Heart right ventricle (tissue), 16 donors: ENCODE measurements at regions not wholly inside any gene's neighbourhood (a gene's known extent, or its start where the extent isn't known, plus 50 kb on each side); places are given as distances from the start of the nearest gene placed in this dataset.

Experiments
- ATAC-seq, 8 donors: fragments of 200-7000 bp; cut with Tn5 transposase; one replicate each; pipeline ENCODE4 v1.9.1; 2020; ENCODE audit warnings: mild to moderate bottlenecking in 8 of 8, moderate library complexity in 8 of 8, moderate number of reproducible peaks in 1 of 8
- DNase-seq, 2 donors: peaks; one replicate each; pipeline ENCODE4 v3.0.0-alpha.2; 2020
- H3K27ac ChIP-seq, 10 donors: fragments of 200-600 bp; sonication (generic) in 2 of 10; one replicate each; pipeline versions ENCODE4 v1.5.0 to v1.8.0; 2020 to 2022; ENCODE audit warnings: mild to moderate bottlenecking in 3 of 10
- H3K27me3 ChIP-seq, 7 donors: fragments of 200-600 bp; one replicate each; pipeline ENCODE4 v1.8.0; 2021 to 2022; ENCODE audit warnings: mild to moderate bottlenecking in 2 of 7
- H3K36me3 ChIP-seq, 9 donors: fragments of 200-600 bp; sonication (generic) in 1 of 9; one replicate each; pipeline versions ENCODE4 v1.5.0 to v1.8.0; 2020 to 2022; ENCODE audit warnings: mild to moderate bottlenecking in 2 of 9
- H3K4me1 ChIP-seq, 9 donors: fragments of 200-600 bp; sonication (generic) in 1 of 9; one replicate each; pipeline versions ENCODE4 v1.5.0 to v1.8.0; 2020 to 2022; ENCODE audit warnings: mild to moderate bottlenecking in 4 of 9
- H3K4me3 ChIP-seq, 10 donors: fragments of 200-600 bp; sonication (generic) in 2 of 10; one replicate each; pipeline versions ENCODE4 v1.5.0 to v1.8.0; 2020 to 2022; ENCODE audit warnings: mild to moderate bottlenecking in 7 of 10, moderate library complexity in 2 of 10
- H3K9me3 ChIP-seq, 11 donors: fragments of 200-600 bp in 10 of 11; sonication (generic) in 2 of 11; one replicate each; pipeline versions ENCODE4 v1.5.0 to v1.8.0; 2013 to 2022; ENCODE audit warnings: mild to moderate bottlenecking in 2 of 11, control low read depth in 1 of 11, moderate library complexity in 1 of 11
- WGBS, 2 donors: extraction: QIAGEN DNeasy Blood & Tissue Kit; methylation state at CpG; one replicate each; pipeline ENCODE4 v1.1.7; 2013; ENCODE audit warnings: inconsistent platforms in 1 of 2; 5-methylcytosine and 5-hydroxymethylcytosine counted together
- intact Hi-C, 10 donors: fragments of 100-400 bp; cut with DNase I; formaldehyde crosslinking; loops; one replicate each; pipeline versions ENCODE4 v1.11.1 to v1.14.2; 2022
- TF ChIP-seq, protein P1 (sequence below), 9 donors: fragments of 200-600 bp; sonication (generic) in 2 of 9; IDR thresholded peaks; one replicate each; pipeline versions ENCODE4 v1.5.0 to v1.8.0; 2021 to 2022; ENCODE audit warnings: antibody characterized with exemption in 9 of 9, mild to moderate bottlenecking in 5 of 9, moderate library complexity in 1 of 9
- donor health status: Arrhythmogenic right ventricular cardiomyopathy.
- donor health status: ischemic (EF 13 %, LVEDD 7.1; RV severe dilation, severe dysfunction).
- donor health status: healthy with polysubstance abuse.
- donor health status: DM: no; HTN: yes; CAD: no.
- donor health status: DM: no; HTN: no; CAD: no.
- donor health status: ischemic (EF 25% LVEDD 6.9; RV normal size, moderate dysfunction).
- donor health status: ischemic (EF 25% LVEDD 5.7; RV mildly dilated, moderate dysfunction).
- donor health status: healthy.
- donor health status: DM: yes; HTN: yes; CAD: no.
- donor health status: Ischemic cardiomyopathy.
- donor health status: ischemic (EF 35%, LVEDD 5.7; RV mildly dilated, moderate dysfunction).
- donor health status: nonischemic (EF 11% LVEDD 7.7; RV severe dilation, severe dysfunction).
- donor health status: DM: yes; HTN: yes; CAD: no.
- donor health status: PGD.
- donor health status: ischemic (EF 29% LVEDD 5.4; RV normal size, mild dysfunction).
- donor health status: nonischemic (EF 23%, LVEDD 6.1; RV moderate dilation, normal function).

- ATAC-seq: peak in 1 of 8 donors; percentile 52
- intact Hi-C loops: no loop called here
- Histone ChIP-seq H3K9me3 (peaks cover 0 to 23% (median 8%) of the 10 kb centered on the region in 11 donors), H3K4me3 (no peak overlapping the region), H3K27me3 (no peaks in the 10 kb centered on the region), H3K4me1 (no peaks in the 10 kb centered on the region), H3K27ac (no peak overlapping the region), H3K36me3 (no peaks in the 10 kb centered on the region)
- TF ChIP-seq, protein P1, sequence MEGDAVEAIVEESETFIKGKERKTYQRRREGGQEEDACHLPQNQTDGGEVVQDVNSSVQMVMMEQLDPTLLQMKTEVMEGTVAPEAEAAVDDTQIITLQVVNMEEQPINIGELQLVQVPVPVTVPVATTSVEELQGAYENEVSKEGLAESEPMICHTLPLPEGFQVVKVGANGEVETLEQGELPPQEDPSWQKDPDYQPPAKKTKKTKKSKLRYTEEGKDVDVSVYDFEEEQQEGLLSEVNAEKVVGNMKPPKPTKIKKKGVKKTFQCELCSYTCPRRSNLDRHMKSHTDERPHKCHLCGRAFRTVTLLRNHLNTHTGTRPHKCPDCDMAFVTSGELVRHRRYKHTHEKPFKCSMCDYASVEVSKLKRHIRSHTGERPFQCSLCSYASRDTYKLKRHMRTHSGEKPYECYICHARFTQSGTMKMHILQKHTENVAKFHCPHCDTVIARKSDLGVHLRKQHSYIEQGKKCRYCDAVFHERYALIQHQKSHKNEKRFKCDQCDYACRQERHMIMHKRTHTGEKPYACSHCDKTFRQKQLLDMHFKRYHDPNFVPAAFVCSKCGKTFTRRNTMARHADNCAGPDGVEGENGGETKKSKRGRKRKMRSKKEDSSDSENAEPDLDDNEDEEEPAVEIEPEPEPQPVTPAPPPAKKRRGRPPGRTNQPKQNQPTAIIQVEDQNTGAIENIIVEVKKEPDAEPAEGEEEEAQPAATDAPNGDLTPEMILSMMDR (IDR thresholded peaks at IDR 0.05): no peak
- 40 to 68% methylated on average over 1 of the region's 1 CpG for WGBS, 2 donors
- no peak for DNase-seq
These were observed 334.5 kb downstream of the DTWD2 start for GRCh38 chr5:118653872-118654271.

- Histone ChIP-seq H3K4me3 (no peak overlapping the region), H3K9me3 (peaks cover 0 to 18% (median 8%) of the 10 kb centered on the region in 11 donors), H3K27me3 (no peaks in the 10 kb centered on the region), H3K27ac (no peak overlapping the region), H3K4me1 (no peaks in the 10 kb centered on the region), H3K36me3 (no peaks in the 10 kb centered on the region)
- WGBS, 2 donors: 95 to 100% methylated on average over 1 of the region's 1 CpG
- intact Hi-C loops: no loop called here
- TF ChIP-seq, protein P1 (IDR thresholded peaks at IDR 0.05): no peak
- no peak for DNase-seq
- ATAC-seq: no peak
These were observed 335.2 kb downstream of the DTWD2 start for GRCh38 chr5:118653183-118653582.

DNA sequence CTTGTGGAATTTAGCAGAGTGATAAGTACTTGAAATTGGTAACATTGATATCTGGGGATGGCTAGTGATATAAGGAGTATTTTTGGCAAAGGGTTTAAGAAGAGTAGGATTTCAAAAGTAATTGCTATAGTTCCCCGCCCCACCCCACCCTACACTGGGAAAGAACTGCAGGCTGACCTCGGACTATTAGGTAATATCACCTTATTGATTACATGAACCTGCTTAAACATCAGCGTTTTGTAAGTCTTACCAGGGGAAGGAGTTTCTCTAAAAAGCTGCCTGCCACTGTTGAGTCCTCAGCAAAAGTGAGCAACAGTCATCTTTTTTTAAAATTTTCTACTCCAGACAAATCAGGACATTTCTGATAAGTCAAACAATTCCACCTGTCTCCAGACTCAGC, 337.3 kb downstream of the DTWD2 start:
- H3K27me3 ChIP-seq: no peaks in the 10 kb centered on the region
- ATAC-seq: no peak
- no peak overlapping the region for H3K27ac ChIP-seq
- H3K4me3 ChIP-seq: no peak overlapping the region
- H3K36me3 ChIP-seq: no peaks in the 10 kb centered on the region
- no peaks in the 10 kb centered on the region for H3K9me3 ChIP-seq
- H3K4me1 ChIP-seq: no peaks in the 10 kb centered on the region
- no peak for DNase-seq
- WGBS, 2 donors: 81 to 83% methylated on average over 3 of the region's 3 CpGs
- intact Hi-C loops: no loop called here
- TF ChIP-seq, protein P1 (IDR thresholded peaks at IDR 0.05): no peak

- intact Hi-C loops: no loop called here
- Histone ChIP-seq H3K27me3 (no peaks in the 10 kb centered on the region), H3K36me3 (no peaks in the 10 kb centered on the region), H3K9me3 (peaks cover 0 to 6% (median 0%) of the 10 kb centered on the region in 11 donors), H3K4me1 (no peaks in the 10 kb centered on the region), H3K4me3 (no peak overlapping the region), H3K27ac (no peak overlapping the region)
- WGBS, 2 donors: 40 to 45% methylated on average over 7 of the region's 7 CpGs
- TF ChIP-seq, protein P1 (IDR thresholded peaks at IDR 0.05): no peak
- ATAC-seq (no peak), DNase-seq (no peak)
These were observed 340.8 kb downstream of the DTWD2 start for GRCh38 chr5:118647587-118647986.
